ENCODE measurements at regions not wholly inside any gene's neighbourhood (a gene's known extent, or its start where the extent isn't known, plus 50 kb on each side); places are given as distances from the start of the nearest gene placed in this dataset.

DNA sequence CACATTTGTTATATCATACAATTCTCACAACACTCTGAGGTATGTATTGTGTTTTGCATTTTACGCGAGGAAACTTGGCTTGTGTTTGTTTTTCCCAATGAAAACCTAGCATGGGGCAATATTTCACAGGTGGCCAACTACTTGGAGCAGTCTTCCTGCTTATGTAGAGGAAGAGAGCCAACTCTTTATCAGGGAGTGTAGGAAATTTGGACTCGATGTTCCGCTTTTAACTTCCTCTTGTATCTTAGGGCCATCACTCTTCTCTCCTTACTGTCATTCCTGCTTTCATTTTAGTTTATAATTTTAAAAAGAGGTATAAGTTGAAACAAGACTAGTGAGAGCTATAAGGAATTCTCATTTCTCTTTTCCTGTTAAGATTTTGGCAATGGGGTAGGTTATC lies 107.7 kb upstream of the RPS6KA3 start:
- no peak for DNase-seq
- ATAC-seq: peak; percentile 47
- intact Hi-C loops (cut with DNase I): no loop called here
- peak overlapping the region; percentile 68 for H3K27ac ChIP-seq
- no peaks in the 10 kb centered on the region for H3K27me3 ChIP-seq
- H3K4me3 ChIP-seq: no peak overlapping the region
- no peaks in the 10 kb centered on the region for H3K36me3 ChIP-seq
- H3K9me3 ChIP-seq: no peaks in the 10 kb centered on the region
- H3K4me1 ChIP-seq: peaks cover 4% of the 10 kb centered on the region
- no peak for TF ChIP-seq CTCF (IDR thresholded peaks at IDR 0.05)

- ATAC-seq (no peak), DNase-seq (no peak)
- no peak for TF ChIP-seq CTCF (IDR thresholded peaks at IDR 0.05)
- intact Hi-C loops (cut with DNase I): no loop called here
- Histone ChIP-seq H3K36me3 (no peaks in the 10 kb centered on the region), H3K4me3 (no peak overlapping the region), H3K4me1 (peaks cover 4% of the 10 kb centered on the region), H3K27ac (no peak overlapping the region), H3K27me3 (no peaks in the 10 kb centered on the region), H3K9me3 (no peaks in the 10 kb centered on the region)
Measured at GRCh38 chrX:20373063-20373462, 106.4 kb upstream of the RPS6KA3 start.

DNA sequence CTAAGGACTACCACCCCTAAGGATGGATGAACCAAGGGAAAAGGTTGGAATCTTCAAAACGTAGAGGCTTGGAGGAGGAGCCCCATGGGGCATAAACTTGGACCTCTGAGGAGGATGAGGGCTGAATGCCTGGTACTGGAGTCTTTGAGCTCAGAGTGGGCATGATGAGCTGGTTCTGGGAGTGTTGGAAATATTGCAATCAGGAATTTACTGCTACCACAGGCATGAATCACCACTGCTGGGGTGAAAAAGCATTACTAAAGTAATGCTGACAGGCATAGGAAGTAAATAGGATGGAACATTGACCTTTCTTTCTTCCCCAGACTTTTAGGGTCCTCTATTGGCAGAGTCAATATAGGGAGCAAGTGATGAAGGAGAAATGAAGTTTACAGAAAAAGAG lies 105.8 kb upstream of the RPS6KA3 start:
- Histone ChIP-seq H3K27ac (no peak overlapping the region), H3K4me1 (peaks cover 4% of the 10 kb centered on the region), H3K27me3 (no peaks in the 10 kb centered on the region), H3K4me3 (no peak overlapping the region), H3K36me3 (no peaks in the 10 kb centered on the region), H3K9me3 (no peaks in the 10 kb centered on the region)
- ATAC-seq (no peak), DNase-seq (no peak)
- intact Hi-C loops (cut with DNase I): no loop called here
- no peak for TF ChIP-seq CTCF (IDR thresholded peaks at IDR 0.05)

DNA sequence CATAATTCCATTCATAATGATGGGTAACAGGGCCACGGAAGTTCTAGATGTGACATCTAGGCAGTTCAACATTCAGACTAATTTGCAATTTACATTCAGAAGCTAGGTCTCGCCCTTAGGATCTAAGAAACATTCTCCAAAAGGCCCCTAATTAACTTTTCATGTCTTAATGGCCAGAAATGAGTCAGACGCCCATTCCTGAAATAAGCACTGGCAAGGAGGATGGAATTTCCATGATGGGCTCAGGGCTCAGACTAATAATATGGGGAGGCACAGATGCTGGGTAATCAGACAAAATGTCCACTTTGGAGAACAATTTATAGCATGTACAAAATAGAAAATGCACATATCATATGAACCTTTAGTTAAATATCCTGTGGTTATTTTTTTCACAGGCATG lies 102.8 kb upstream of the RPS6KA3 start:
- intact Hi-C loops (cut with DNase I): no loop called here
- ATAC-seq: no peak

GRCh38 chrX:20364238-20364637 lies 97.5 kb upstream of the RPS6KA3 start:
- ATAC-seq (no peak), DNase-seq (no peak)
- intact Hi-C loops (cut with DNase I): no loop called here
- H3K36me3 ChIP-seq: no peaks in the 10 kb centered on the region
- TF ChIP-seq CTCF (IDR thresholded peaks at IDR 0.05): no peak
- no peak overlapping the region for H3K4me3 ChIP-seq
- no peak overlapping the region for H3K27ac ChIP-seq
- no peaks in the 10 kb centered on the region for H3K9me3 ChIP-seq
- H3K27me3 ChIP-seq: no peaks in the 10 kb centered on the region
- H3K4me1 ChIP-seq: no peaks in the 10 kb centered on the region

More for the DNA sequence above, 102.8 kb upstream of the RPS6KA3 start:
- H3K36me3 ChIP-seq: no peaks in the 10 kb centered on the region
- no peak for DNase-seq
- no peak overlapping the region for H3K27ac ChIP-seq
- H3K27me3 ChIP-seq: no peaks in the 10 kb centered on the region
- H3K4me1 ChIP-seq: no peaks in the 10 kb centered on the region
- no peak overlapping the region for H3K4me3 ChIP-seq
- H3K9me3 ChIP-seq: no peaks in the 10 kb centered on the region
- no peak for TF ChIP-seq CTCF (IDR thresholded peaks at IDR 0.05)

- Histone ChIP-seq H3K27ac (peak overlapping the region; percentile 82), H3K27me3 (no peaks in the 10 kb centered on the region), H3K4me3 (no peak overlapping the region), H3K4me1 (no peaks in the 10 kb centered on the region), H3K36me3 (no peaks in the 10 kb centered on the region), H3K9me3 (no peaks in the 10 kb centered on the region)
- DNase-seq (no peak), ATAC-seq (no peak)
- TF ChIP-seq CTCF (IDR thresholded peaks at IDR 0.05): no peak
- intact Hi-C loops (cut with DNase I): no loop called here
Measured at GRCh38 chrX:20363275-20363674, 96.6 kb upstream of the RPS6KA3 start.

Data from upper lobe of right lung (tissue), 1 donor.